SH-SY5Y (cell line): ENCODE measurements at regions not wholly inside any gene's neighbourhood (a gene's known extent, or its start where the extent isn't known, plus 50 kb on each side); places are given as distances from the start of the nearest gene placed in this dataset.

Source experiments
- GATA2 ChIP-seq: IDR thresholded peaks from 2 replicates; pipeline ENCODE4 v1.6.1; 2011; ENCODE audit warnings: mild to moderate bottlenecking, low read depth, low read length
- GATA3 ChIP-seq: IDR thresholded peaks from 2 replicates; pipeline ENCODE4 v1.6.1; 2011; ENCODE audit warnings: low read depth, mild to moderate bottlenecking, low read length, moderate library complexity

- no peak for TF ChIP-seq GATA3
- no peak for TF ChIP-seq GATA2
These were observed 311.1 kb downstream of the TMEM121 start for GRCh38 chr14:105837349-105838063.
